ENCODE measurements at regions not wholly inside any gene's neighbourhood (a gene's known extent, or its start where the extent isn't known, plus 50 kb on each side); places are given as distances from the start of the nearest gene placed in this dataset.

- TF ChIP-seq ISL1 (CRISPR knock-in tag; IDR thresholded peaks at IDR 0.05) (no peak), OSR1 (CRISPR knock-in tag; IDR thresholded peaks at IDR 0.05) (no peak), TCF4 (CRISPR knock-in tag; IDR thresholded peaks at IDR 0.05; ENCODE audit: borderline replicate concordance) (no peak), ZNF70 (CRISPR knock-in tag; IDR thresholded peaks at IDR 0.05) (no peak), BACH2 (CRISPR knock-in tag; IDR thresholded peaks at IDR 0.05; ENCODE audit: borderline replicate concordance) (no peak), CREB5 (CRISPR knock-in tag; IDR thresholded peaks at IDR 0.05; ENCODE audit: low read depth) (no peak), RARB (CRISPR knock-in tag; IDR thresholded peaks at IDR 0.05) (no peak), PATZ1 (CRISPR knock-in tag; IDR thresholded peaks at IDR 0.05; ENCODE audit: borderline replicate concordance) (no peak), TOX (CRISPR knock-in tag; IDR thresholded peaks at IDR 0.05; ENCODE audit: borderline replicate concordance) (no peak), ZFP30 (CRISPR knock-in tag; IDR thresholded peaks at IDR 0.05) (no peak)
Measured at GRCh38 chr10:9825491-9826018, 1192.1 kb upstream of the CELF2 start.
